HG03045 (cell line): ENCODE measurements at regions not wholly inside any gene's neighbourhood (a gene's known extent, or its start where the extent isn't known, plus 50 kb on each side); places are given as distances from the start of the nearest gene placed in this dataset.

Experiments
- ATAC-seq: cut with Tn5 transposase; IDR thresholded peaks from one replicate; pipeline ENCODE4 v1.9.1; 2021; ENCODE audit warnings: mild to moderate bottlenecking, moderate library complexity; ENCODE audit not compliant: unreplicated experiment

- ATAC-seq = no peak
Measured at GRCh38 chr15:36495456-36495991, 83.9 kb upstream of the CDIN1 start.

- ATAC-seq = no peak
Measured at GRCh38 chr15:36497901-36498300, 81.5 kb upstream of the CDIN1 start.

GRCh38 chr15:36498401-36498800, 81.0 kb upstream of the CDIN1 start:
- no peak for ATAC-seq

- no peak for ATAC-seq
Measured at GRCh38 chr15:36498916-36499315, 80.5 kb upstream of the CDIN1 start.

- ATAC-seq = no peak
Measured at GRCh38 chr15:36499412-36500389, 79.7 kb upstream of the CDIN1 start.

GRCh38 chr15:36501063-36501678, 78.3 kb upstream of the CDIN1 start:
- ATAC-seq = no peak

GRCh38 chr15:36502509-36502908, 76.9 kb upstream of the CDIN1 start:
- no peak for ATAC-seq

GRCh38 chr15:36506733-36507356, 72.6 kb upstream of the CDIN1 start:
- ATAC-seq = no peak

GRCh38 chr15:36507458-36507857, 72.0 kb upstream of the CDIN1 start:
- ATAC-seq = no peak

GRCh38 chr15:36511594-36511993, 67.8 kb upstream of the CDIN1 start:
- no peak for ATAC-seq

- ATAC-seq = no peak
Measured at GRCh38 chr15:36517758-36518157, 61.7 kb upstream of the CDIN1 start.

- ATAC-seq = no peak
Measured at GRCh38 chr15:36519067-36519466, 60.4 kb upstream of the CDIN1 start.

- ATAC-seq = no peak
Measured at GRCh38 chr15:36525430-36525829, 54.0 kb upstream of the CDIN1 start.

- ATAC-seq = no peak
Measured at GRCh38 chr15:36527235-36528162, 51.9 kb upstream of the CDIN1 start.

GRCh38 chr15:36529296-36530011, 50.0 kb upstream of the CDIN1 start:
- ATAC-seq = no peak
